ENCODE measurements at regions not wholly inside any gene's neighbourhood (a gene's known extent, or its start where the extent isn't known, plus 50 kb on each side); places are given as distances from the start of the nearest gene placed in this dataset.
A peak's percentile ranks its signal among the peaks of the same experiment; 100 is the strongest.

DNA sequence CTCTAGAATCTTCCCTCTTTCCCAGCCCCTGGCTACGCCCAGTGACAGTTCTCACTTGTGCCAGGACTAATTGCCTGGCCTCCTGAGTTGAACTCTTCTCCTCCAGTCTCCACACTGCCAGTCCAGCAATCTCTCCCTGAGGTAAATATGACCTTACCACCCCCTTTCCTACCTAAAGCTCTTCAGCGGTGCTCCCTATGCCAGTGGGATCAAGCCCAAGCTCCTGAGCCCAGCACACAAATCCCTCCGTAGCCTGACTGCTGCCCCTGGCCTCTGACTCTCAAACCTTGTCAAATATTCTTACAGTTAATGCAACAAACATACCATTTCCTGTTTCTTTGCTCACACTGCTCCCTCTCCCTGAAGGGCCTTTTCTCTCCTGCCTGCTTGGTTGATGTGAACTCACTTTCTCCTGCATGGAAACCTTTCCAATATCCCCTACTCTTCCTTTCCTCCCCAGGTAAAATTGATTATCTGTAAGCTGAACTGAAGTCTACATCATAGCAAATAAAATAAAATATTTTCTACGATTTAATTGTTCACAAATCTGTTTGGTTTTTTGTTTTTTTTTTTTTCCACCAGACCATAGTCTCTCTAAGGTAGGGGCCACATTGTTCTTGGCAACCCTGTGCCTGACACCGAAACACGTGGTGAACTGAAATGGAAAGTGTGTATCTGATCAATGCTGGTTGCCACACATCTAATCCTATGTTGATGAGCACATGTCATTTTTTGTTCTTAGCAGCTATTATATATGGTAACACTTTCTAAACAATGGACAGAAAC, 147.5 kb downstream of the SLC38A6 start:
- peak overlapping the region; percentile 19 for H3K27ac Mint-ChIP-seq
- H3K36me3 Mint-ChIP-seq (ENCODE audit: low read depth) = no peaks in the 10 kb centered on the region
- peaks cover 6% of the 10 kb centered on the region for H3K27me3 Mint-ChIP-seq (ENCODE audit: low read depth, poor library complexity)
- peaks cover 79% of the 10 kb centered on the region for H3K4me1 Mint-ChIP-seq
- DNase-seq = no peak
- no peak overlapping the region for H3K4me3 Mint-ChIP-seq
- TF ChIP-seq, protein P1, sequence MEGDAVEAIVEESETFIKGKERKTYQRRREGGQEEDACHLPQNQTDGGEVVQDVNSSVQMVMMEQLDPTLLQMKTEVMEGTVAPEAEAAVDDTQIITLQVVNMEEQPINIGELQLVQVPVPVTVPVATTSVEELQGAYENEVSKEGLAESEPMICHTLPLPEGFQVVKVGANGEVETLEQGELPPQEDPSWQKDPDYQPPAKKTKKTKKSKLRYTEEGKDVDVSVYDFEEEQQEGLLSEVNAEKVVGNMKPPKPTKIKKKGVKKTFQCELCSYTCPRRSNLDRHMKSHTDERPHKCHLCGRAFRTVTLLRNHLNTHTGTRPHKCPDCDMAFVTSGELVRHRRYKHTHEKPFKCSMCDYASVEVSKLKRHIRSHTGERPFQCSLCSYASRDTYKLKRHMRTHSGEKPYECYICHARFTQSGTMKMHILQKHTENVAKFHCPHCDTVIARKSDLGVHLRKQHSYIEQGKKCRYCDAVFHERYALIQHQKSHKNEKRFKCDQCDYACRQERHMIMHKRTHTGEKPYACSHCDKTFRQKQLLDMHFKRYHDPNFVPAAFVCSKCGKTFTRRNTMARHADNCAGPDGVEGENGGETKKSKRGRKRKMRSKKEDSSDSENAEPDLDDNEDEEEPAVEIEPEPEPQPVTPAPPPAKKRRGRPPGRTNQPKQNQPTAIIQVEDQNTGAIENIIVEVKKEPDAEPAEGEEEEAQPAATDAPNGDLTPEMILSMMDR (IDR thresholded peaks at IDR 0.05) = no peak
- no peaks in the 10 kb centered on the region for H3K9me3 Mint-ChIP-seq

DNA sequence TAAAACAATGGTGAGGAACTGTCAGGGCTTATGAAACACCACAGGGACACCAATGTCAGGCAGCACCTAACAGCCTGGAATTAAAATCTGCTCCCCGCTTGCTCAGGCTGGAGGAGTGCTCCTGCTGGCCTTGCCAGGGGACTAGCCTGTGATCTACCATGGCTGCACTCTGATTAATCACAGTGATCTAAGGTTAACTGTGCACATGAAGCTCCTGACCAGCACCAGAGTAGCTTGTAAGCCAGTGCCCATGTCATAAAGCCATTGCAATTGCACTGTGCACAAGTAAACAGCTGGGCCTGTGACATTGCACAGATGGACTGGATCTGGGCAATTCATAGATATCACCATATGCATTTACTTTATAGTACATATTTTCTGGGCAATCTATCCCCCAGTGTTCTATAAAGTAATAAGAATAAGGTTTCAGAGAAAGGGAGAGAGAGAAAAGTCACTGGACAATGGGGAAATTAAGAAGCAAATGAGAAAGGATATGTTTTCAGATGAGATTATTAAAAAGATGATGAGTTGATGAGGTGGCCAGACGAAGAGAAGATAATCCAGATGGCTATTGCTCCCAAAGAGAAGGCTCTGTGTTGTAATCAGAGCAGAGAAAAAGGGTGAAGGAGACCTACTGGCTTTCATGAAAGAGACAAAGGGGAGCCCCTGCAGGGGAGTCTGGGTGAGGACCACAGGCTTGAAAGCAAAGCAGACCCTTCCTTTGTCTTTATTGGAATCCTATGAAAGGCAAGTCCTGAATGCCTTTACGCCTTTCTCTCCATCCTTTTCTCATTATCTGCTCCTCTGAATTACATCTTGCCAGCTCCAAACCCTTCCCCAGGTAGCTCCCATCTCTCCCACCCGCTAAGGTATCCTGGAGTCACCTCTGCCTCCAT, 145.8 kb downstream of the SLC38A6 start:
- TF ChIP-seq, protein P1 (IDR thresholded peaks at IDR 0.05) = no peak
- no peak for DNase-seq
- no peak overlapping the region for H3K4me3 Mint-ChIP-seq
- H3K27me3 Mint-ChIP-seq (ENCODE audit: low read depth, poor library complexity) = peaks cover 6% of the 10 kb centered on the region
- H3K4me1 Mint-ChIP-seq = peaks cover 65% of the 10 kb centered on the region
- H3K9me3 Mint-ChIP-seq = peaks cover 4% of the 10 kb centered on the region
- H3K27ac Mint-ChIP-seq = no peak overlapping the region
- H3K36me3 Mint-ChIP-seq (ENCODE audit: low read depth) = no peaks in the 10 kb centered on the region

DNA sequence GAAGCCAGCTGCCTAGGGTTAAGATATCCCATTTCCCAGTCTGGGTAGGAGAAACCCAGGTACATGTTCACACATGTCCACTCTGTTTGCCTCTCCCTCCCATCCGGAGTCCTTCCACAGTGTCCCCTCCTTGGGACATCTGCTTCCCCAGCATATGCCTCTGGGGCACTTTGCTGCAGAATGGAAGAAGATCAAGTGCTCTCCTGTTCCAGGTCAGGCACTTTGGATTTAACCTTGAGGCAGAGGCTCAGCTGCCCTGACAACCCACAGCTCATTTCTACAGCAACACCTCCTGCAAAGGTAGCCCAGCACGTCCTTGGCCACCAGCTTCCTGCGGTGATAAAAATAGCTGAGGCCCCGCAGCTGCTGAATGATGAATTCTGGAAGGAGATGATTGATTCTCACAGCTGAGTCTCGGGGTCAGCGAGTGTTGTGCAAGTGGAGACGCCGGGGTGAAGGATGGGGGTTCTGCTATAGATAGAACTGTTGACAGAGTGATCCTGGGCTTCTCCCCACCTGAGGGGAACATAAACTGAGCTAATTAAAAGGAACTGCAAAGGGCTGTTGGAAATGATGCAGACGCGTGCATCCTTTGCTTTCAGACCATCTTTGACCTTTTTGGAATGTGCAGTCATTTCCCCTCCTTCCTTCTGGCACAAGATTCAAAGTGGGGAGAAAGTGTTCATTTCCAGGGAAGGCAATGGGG, 145.0 kb downstream of the SLC38A6 start:
- peaks cover 2% of the 10 kb centered on the region for H3K36me3 Mint-ChIP-seq (ENCODE audit: low read depth)
- peaks cover 59% of the 10 kb centered on the region for H3K4me1 Mint-ChIP-seq
- TF ChIP-seq, protein P1 (IDR thresholded peaks at IDR 0.05) = no peak
- H3K9me3 Mint-ChIP-seq = peaks cover 10% of the 10 kb centered on the region
- peak overlapping the region; percentile 26 for H3K27ac Mint-ChIP-seq
- peaks cover 6% of the 10 kb centered on the region for H3K27me3 Mint-ChIP-seq (ENCODE audit: low read depth, poor library complexity)
- no peak overlapping the region for H3K4me3 Mint-ChIP-seq
- DNase-seq = no peak

DNA sequence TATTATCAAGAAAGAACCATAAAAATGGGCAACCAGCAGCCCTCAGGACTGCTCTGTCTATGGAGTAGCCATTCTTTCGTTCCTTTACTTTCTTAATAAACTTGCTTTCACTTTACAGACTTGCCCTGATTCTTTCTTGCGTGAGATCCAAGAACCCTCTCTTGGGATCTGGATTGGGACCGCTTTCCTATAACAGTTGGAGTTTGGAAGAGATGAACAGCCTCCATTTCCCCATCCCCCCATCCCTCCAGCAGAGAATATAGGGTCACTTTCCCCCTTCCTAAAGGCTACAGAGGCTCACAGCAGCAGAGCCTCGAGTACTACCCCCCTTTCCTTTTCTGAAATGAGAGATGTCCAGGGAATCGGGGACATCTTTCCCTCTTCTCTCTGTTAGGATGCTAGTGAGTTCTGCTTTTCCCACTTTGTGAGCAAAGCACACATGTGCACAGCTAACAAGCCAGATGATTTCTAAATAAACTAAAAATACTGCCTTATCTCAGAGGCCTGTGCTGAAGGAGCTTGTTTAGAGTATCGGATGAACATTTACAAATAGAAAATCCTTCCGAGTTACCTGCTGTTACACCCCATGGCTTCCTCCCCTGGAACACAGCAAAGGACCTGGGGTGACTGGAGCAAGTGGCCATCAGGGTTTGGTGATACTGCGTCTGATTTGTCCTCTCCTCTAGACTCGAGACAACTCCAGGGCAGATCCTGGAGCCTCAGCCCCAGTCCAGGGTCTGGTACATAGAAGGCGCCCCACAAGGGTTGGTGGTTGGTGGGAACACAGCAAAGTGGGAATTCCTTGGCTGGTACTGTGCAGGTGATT, 144.2 kb downstream of the SLC38A6 start:
- Mint-ChIP-seq H3K4me1 (peaks cover 51% of the 10 kb centered on the region), H3K27ac (no peak overlapping the region), H3K27me3 (ENCODE audit: low read depth, poor library complexity) (peaks cover 6% of the 10 kb centered on the region), H3K36me3 (ENCODE audit: low read depth) (peaks cover 10% of the 10 kb centered on the region), H3K4me3 (no peak overlapping the region), H3K9me3 (peaks cover 17% of the 10 kb centered on the region)
- TF ChIP-seq, protein P1 (IDR thresholded peaks at IDR 0.05) = no peak
- no peak for DNase-seq

GRCh38 chr14:61122862-61123261, 141.8 kb downstream of the SLC38A6 start:
- H3K27me3 Mint-ChIP-seq (ENCODE audit: low read depth, poor library complexity) = peaks cover 6% of the 10 kb centered on the region

More at GRCh38 chr14:61122862-61123261, 141.8 kb downstream of the SLC38A6 start:
- Mint-ChIP-seq H3K27ac (no peak overlapping the region), H3K9me3 (peaks cover 24% of the 10 kb centered on the region), H3K4me3 (no peak overlapping the region), H3K36me3 (ENCODE audit: low read depth) (peaks cover 16% of the 10 kb centered on the region), H3K4me1 (peaks cover 42% of the 10 kb centered on the region)
- DNase-seq = no peak
- TF ChIP-seq, protein P1 (IDR thresholded peaks at IDR 0.05) = no peak

Data from nephron progenitor cell (in vitro differentiated cells).